Endodermal cell (in vitro differentiated cells): ENCODE measurements at regions not wholly inside any gene's neighbourhood (a gene's known extent, or its start where the extent isn't known, plus 50 kb on each side); places are given as distances from the start of the nearest gene placed in this dataset.

Experiments used
- DNase-seq: peaks from one replicate; pipeline ENCODE4 v3.0.0-alpha.2; 2017
- H3K27ac ChIP-seq: 2 replicates; pipeline ENCODE4 v1.5.1; 2013; ENCODE audit warnings: mild to moderate bottlenecking, low read depth, low read length, moderate library complexity
- H3K27me3 ChIP-seq: 2 replicates; pipeline ENCODE4 v1.6.1; 2013; ENCODE audit warnings: mild to moderate bottlenecking, low read length, moderate library complexity; ENCODE audit not compliant: insufficient read depth, control insufficient read depth, poor library complexity, severe bottlenecking
- H3K36me3 ChIP-seq: 2 replicates; pipeline ENCODE4 v1.7.0; 2013; ENCODE audit warnings: mild to moderate bottlenecking, low read length, moderate library complexity; ENCODE audit not compliant: control insufficient read depth, insufficient read depth
- H3K4me1 ChIP-seq: one replicate; pipeline ENCODE4 v1.7.0; 2013; ENCODE audit warnings: low read length; ENCODE audit not compliant: control insufficient read depth, insufficient read depth
- H3K4me3 ChIP-seq: 2 replicates; pipeline ENCODE4 v1.5.1; 2013; ENCODE audit warnings: mild to moderate bottlenecking, low read length, moderate library complexity
- H3K9ac ChIP-seq: 2 replicates; pipeline ENCODE4 v1.6.1; 2013; ENCODE audit warnings: mild to moderate bottlenecking, low read length, moderate library complexity; ENCODE audit not compliant: poor library complexity, severe bottlenecking; ENCODE audit errors: extremely low read depth
- H3K9me3 ChIP-seq: 2 replicates; pipeline ENCODE4 v1.6.1; 2013; ENCODE audit warnings: mild to moderate bottlenecking, low read length, moderate library complexity; ENCODE audit not compliant: control insufficient read depth
- H3K27ac Mint-ChIP-seq: 2 replicates; pipeline ENCODE4 v1.8.0; 2020; ENCODE audit warnings: mixed read lengths
- H3K27me3 Mint-ChIP-seq: 2 replicates; pipeline ENCODE4 v1.8.0; 2021; ENCODE audit warnings: mild to moderate bottlenecking, mixed read lengths; ENCODE audit not compliant: insufficient read depth
- H3K36me3 Mint-ChIP-seq: 2 replicates; pipeline ENCODE4 v1.8.0; 2020; ENCODE audit warnings: low read depth, mixed read lengths
- H3K4me1 Mint-ChIP-seq: 2 replicates; pipeline ENCODE4 v1.8.0; 2020; ENCODE audit warnings: mixed read lengths
- H3K4me3 Mint-ChIP-seq: 2 replicates; pipeline ENCODE4 v1.8.0; 2020; ENCODE audit warnings: mild to moderate bottlenecking, moderate library complexity, mixed read lengths
- H3K9me3 Mint-ChIP-seq: 2 replicates; pipeline ENCODE4 v1.8.0; 2020; ENCODE audit warnings: mild to moderate bottlenecking, mixed read lengths
- WGBS, 2 experiments: methylation state at CpG; one replicate each; pipeline versions ENCODE4 v1.1.5 to v1.1.7; 2013; ENCODE audit warnings: missing lambda C conversion rate in 2 of 2, mixed read lengths in 1 of 2; ENCODE audit not compliant: insufficient coverage in 1 of 2, insufficient read length in 1 of 2; 5-methylcytosine and 5-hydroxymethylcytosine counted together
- TF ChIP-seq, protein P1 (sequence below): fragments of 200-600 bp; sonication (generic); conservative IDR thresholded peaks from 2 replicates; pipeline ENCODE4 v1.5.0; 2021; ENCODE audit warnings: antibody characterized with exemption, mild to moderate bottlenecking

DNA sequence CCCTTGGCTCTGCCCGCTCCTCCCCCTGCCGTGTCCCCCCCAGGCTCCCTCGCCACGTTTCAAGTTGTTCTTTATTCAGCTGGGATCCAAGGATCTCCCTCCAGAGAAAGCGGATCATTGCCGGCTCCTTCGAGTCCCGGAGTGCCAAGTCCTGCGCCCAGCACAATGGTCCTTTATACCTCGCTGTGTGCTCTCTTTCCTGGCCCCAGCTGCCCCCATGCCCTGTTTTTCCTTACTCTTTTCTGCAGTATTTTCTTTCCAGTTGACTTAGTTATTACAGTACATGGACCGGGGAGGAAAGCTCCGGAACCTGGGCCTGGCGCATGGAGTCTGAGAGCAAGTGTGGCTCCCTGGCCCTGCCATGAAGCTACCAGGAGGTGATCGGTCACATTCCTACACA, 88.1 kb upstream of the KMT2C start:
- Mint-ChIP-seq H3K4me3 (no peak overlapping the region), H3K4me1 (peaks cover 13% of the 10 kb centered on the region), H3K27ac (no peak overlapping the region)

GRCh38 chr7:152522571-152523067, 86.8 kb upstream of the KMT2C start:
- no peaks in the 10 kb centered on the region for H3K4me1 ChIP-seq
- peaks cover 13% of the 10 kb centered on the region for H3K9me3 Mint-ChIP-seq
- H3K36me3 Mint-ChIP-seq: no peaks in the 10 kb centered on the region
- no peaks in the 10 kb centered on the region for H3K36me3 ChIP-seq
- H3K27me3 ChIP-seq: no peaks in the 10 kb centered on the region
- 62 to 63% methylated on average over 6 to 10 of the region's 10 CpGs for WGBS, 2 experiments
- H3K4me3 ChIP-seq: no peak overlapping the region
- DNase-seq: no peak
- peaks cover 13% of the 10 kb centered on the region for H3K4me1 Mint-ChIP-seq
- no peak overlapping the region for H3K27ac Mint-ChIP-seq
- TF ChIP-seq, protein P1, sequence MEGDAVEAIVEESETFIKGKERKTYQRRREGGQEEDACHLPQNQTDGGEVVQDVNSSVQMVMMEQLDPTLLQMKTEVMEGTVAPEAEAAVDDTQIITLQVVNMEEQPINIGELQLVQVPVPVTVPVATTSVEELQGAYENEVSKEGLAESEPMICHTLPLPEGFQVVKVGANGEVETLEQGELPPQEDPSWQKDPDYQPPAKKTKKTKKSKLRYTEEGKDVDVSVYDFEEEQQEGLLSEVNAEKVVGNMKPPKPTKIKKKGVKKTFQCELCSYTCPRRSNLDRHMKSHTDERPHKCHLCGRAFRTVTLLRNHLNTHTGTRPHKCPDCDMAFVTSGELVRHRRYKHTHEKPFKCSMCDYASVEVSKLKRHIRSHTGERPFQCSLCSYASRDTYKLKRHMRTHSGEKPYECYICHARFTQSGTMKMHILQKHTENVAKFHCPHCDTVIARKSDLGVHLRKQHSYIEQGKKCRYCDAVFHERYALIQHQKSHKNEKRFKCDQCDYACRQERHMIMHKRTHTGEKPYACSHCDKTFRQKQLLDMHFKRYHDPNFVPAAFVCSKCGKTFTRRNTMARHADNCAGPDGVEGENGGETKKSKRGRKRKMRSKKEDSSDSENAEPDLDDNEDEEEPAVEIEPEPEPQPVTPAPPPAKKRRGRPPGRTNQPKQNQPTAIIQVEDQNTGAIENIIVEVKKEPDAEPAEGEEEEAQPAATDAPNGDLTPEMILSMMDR: no peak
- no peak overlapping the region for H3K9ac ChIP-seq
- H3K9me3 ChIP-seq: peaks cover 6% of the 10 kb centered on the region
- no peaks in the 10 kb centered on the region for H3K27me3 Mint-ChIP-seq
- no peak overlapping the region for H3K27ac ChIP-seq
- H3K4me3 Mint-ChIP-seq: no peak overlapping the region

More for the DNA sequence above, 88.1 kb upstream of the KMT2C start:
- no peaks in the 10 kb centered on the region for H3K36me3 Mint-ChIP-seq
- Histone ChIP-seq H3K4me1 (no peaks in the 10 kb centered on the region), H3K9ac (no peak overlapping the region), H3K36me3 (no peaks in the 10 kb centered on the region), H3K27ac (no peak overlapping the region), H3K4me3 (no peak overlapping the region), H3K9me3 (peaks cover 6% of the 10 kb centered on the region), H3K27me3 (no peaks in the 10 kb centered on the region)
- no peak for DNase-seq
- H3K27me3 Mint-ChIP-seq: no peaks in the 10 kb centered on the region
- TF ChIP-seq, protein P1: no peak
- WGBS, 2 experiments: 90 to 97% methylated on average over 12 to 14 of the region's 14 CpGs
- H3K9me3 Mint-ChIP-seq: peaks cover 12% of the 10 kb centered on the region

DNA sequence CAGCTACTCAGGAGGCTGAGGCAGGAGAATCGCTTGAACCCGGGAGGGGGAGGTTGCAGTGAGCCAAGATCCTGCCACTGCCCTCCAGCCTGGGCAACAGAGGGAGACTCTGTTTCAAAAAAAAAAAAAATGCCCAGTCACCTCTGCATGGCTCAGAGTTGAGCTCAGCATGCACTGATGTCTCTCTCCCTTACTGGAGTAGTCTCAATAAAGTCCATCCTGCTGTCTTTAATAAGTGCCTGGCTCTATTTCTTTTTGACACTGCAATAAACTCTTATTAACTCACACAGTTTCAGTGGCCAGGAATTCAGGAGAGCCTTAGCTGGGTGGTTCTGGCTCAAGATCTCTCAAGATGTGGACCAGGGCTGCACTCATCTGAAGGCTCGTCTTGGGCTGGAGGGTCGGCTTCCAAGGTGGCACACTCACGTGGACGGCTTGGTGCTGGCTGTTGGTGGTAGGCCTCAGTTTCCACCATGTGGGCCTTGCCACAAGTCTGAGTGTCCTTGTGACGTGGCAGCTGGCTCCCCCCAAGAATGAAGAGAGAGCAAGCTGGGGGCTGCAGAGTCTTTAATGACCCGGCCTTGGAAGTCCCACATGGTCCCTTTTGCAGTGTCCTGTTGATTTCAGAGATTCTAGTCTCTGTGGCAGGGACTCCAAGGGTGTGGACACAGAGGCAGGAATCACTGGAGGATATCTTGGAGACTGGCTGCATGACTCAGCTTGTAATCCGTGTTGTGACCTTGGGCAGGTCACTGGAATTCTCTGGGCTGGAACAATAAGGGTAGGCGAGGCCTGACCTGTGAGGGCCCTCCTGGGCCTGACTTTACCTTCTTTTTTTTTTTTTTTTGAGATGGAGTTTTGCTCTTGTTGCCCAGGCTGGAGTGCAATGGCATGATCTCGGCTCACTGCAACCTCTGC, 85.9 kb upstream of the KMT2C start:
- WGBS, 2 experiments: 77 to 82% methylated on average over 6 to 11 of the region's 11 CpGs
- H3K27me3 Mint-ChIP-seq: no peaks in the 10 kb centered on the region
- peak overlapping the region; percentile 39 for H3K27ac Mint-ChIP-seq
- Histone ChIP-seq H3K9me3 (peaks cover 6% of the 10 kb centered on the region), H3K4me1 (no peaks in the 10 kb centered on the region), H3K36me3 (no peaks in the 10 kb centered on the region), H3K4me3 (no peak overlapping the region), H3K9ac (no peak overlapping the region), H3K27ac (no peak overlapping the region), H3K27me3 (no peaks in the 10 kb centered on the region)
- H3K36me3 Mint-ChIP-seq: no peaks in the 10 kb centered on the region
- TF ChIP-seq, protein P1: no peak
- H3K9me3 Mint-ChIP-seq: peaks cover 13% of the 10 kb centered on the region
- no peak overlapping the region for H3K4me3 Mint-ChIP-seq
- DNase-seq: no peak
- H3K4me1 Mint-ChIP-seq: peaks cover 13% of the 10 kb centered on the region
